Vagina (tissue), 2 donors: ENCODE measurements at regions not wholly inside any gene's neighbourhood (a gene's known extent, or its start where the extent isn't known, plus 50 kb on each side); places are given as distances from the start of the nearest gene placed in this dataset.

Experiments
- DNase-seq, 2 donors: peaks; one replicate each; pipeline ENCODE4 v3.0.0-alpha.2; 2017; ENCODE audit errors: extremely low spot score in 2 of 2
- H3K27ac ChIP-seq: fragments of 200-600 bp; sonication (generic); one replicate; pipeline ENCODE4 v1.5.1; 2019
- H3K27me3 ChIP-seq: fragments of 200-600 bp; sonication (generic); one replicate; pipeline ENCODE4 v1.5.1; 2019
- H3K36me3 ChIP-seq, 2 donors: fragments of 200-600 bp; sonication (generic); one replicate each; pipeline ENCODE4 v1.5.1; 2017 to 2019
- H3K4me1 ChIP-seq: fragments of 200-600 bp; sonication (generic); one replicate; pipeline ENCODE4 v1.5.1; 2019
- H3K4me3 ChIP-seq, 2 donors: fragments of 200-600 bp; sonication (generic); 1 replicate in 1 of 2; 2 replicates in 1 of 2; pipeline ENCODE4 v1.5.1; 2016 to 2019
- H3K9me3 ChIP-seq: fragments of 200-600 bp; sonication (generic); one replicate; pipeline ENCODE4 v1.5.1; 2019
- POLR2A ChIP-seq, 2 donors: fragments of 450-650 bp; IDR thresholded peaks; one replicate each; pipeline ENCODE4 v1.6.1; 2017; ENCODE audit warnings: antibody characterized with exemption in 2 of 2, mild to moderate bottlenecking in 2 of 2, moderate library complexity in 2 of 2
- POLR2AphosphoS5 ChIP-seq, 2 donors: sonication (generic); formaldehyde crosslinking; IDR thresholded peaks; one replicate each; pipeline ENCODE4 v1.9.0; 2017; ENCODE audit warnings: antibody characterized with exemption in 2 of 2, mild to moderate bottlenecking in 2 of 2, low read depth in 1 of 2; ENCODE audit not compliant: insufficient read depth in 1 of 2
- intact Hi-C: fragments of 100-400 bp; cut with DNase I; formaldehyde crosslinking; loops from one replicate; pipeline ENCODE4 v1.15.1; 2023
- TF ChIP-seq, protein P1 (sequence below), 3 experiments: fragments of 450-650 bp in 2 of 3; fragments of 200-600 bp in 1 of 3; sonication (generic) in 1 of 3; IDR thresholded peaks; one replicate each; pipeline ENCODE4 v1.5.1; 2017 to 2019; ENCODE audit warnings: antibody characterized with exemption in 3 of 3, mild to moderate bottlenecking in 2 of 3, moderate library complexity in 2 of 3

GRCh38 chr2:117718048-117718447 is 96.4 kb upstream of the DDX18 start:
- no peak for TF ChIP-seq POLR2AphosphoS5 (IDR thresholded peaks at IDR 0.05; ENCODE audit: insufficient read depth in 1 of 2, low read depth in 1 of 2)
- no peak for TF ChIP-seq POLR2A (IDR thresholded peaks at IDR 0.05)
- Histone ChIP-seq H3K4me1 (no peaks in the 10 kb centered on the region), H3K27me3 (no peaks in the 10 kb centered on the region), H3K36me3 (no peaks in the 10 kb centered on the region), H3K9me3 (no peaks in the 10 kb centered on the region), H3K27ac (no peak overlapping the region), H3K4me3 (no peak overlapping the region)
- no peak for DNase-seq
- intact Hi-C loops = no loop called here

- Histone ChIP-seq H3K27me3 (no peaks in the 10 kb centered on the region), H3K9me3 (no peaks in the 10 kb centered on the region), H3K4me1 (no peaks in the 10 kb centered on the region), H3K4me3 (no peak overlapping the region), H3K36me3 (no peaks in the 10 kb centered on the region), H3K27ac (no peak overlapping the region)
- TF ChIP-seq POLR2A (IDR thresholded peaks at IDR 0.05) = no peak
- TF ChIP-seq, protein P1, sequence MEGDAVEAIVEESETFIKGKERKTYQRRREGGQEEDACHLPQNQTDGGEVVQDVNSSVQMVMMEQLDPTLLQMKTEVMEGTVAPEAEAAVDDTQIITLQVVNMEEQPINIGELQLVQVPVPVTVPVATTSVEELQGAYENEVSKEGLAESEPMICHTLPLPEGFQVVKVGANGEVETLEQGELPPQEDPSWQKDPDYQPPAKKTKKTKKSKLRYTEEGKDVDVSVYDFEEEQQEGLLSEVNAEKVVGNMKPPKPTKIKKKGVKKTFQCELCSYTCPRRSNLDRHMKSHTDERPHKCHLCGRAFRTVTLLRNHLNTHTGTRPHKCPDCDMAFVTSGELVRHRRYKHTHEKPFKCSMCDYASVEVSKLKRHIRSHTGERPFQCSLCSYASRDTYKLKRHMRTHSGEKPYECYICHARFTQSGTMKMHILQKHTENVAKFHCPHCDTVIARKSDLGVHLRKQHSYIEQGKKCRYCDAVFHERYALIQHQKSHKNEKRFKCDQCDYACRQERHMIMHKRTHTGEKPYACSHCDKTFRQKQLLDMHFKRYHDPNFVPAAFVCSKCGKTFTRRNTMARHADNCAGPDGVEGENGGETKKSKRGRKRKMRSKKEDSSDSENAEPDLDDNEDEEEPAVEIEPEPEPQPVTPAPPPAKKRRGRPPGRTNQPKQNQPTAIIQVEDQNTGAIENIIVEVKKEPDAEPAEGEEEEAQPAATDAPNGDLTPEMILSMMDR (IDR thresholded peaks at IDR 0.05) = no peak
- no peak for TF ChIP-seq POLR2AphosphoS5 (IDR thresholded peaks at IDR 0.05; ENCODE audit: insufficient read depth in 1 of 2, low read depth in 1 of 2)
- no peak for DNase-seq
- intact Hi-C loops = no loop called here
Measured at GRCh38 chr2:117720765-117721164, 93.7 kb upstream of the DDX18 start.

- DNase-seq = no peak
- intact Hi-C loops = no loop called here
- TF ChIP-seq, protein P1 (IDR thresholded peaks at IDR 0.05) = no peak
- TF ChIP-seq POLR2A (IDR thresholded peaks at IDR 0.05) (no peak), POLR2AphosphoS5 (IDR thresholded peaks at IDR 0.05; ENCODE audit: insufficient read depth in 1 of 2, low read depth in 1 of 2) (no peak)
- no peaks in the 10 kb centered on the region for H3K9me3 ChIP-seq
- no peaks in the 10 kb centered on the region for H3K4me1 ChIP-seq
- H3K27me3 ChIP-seq = no peaks in the 10 kb centered on the region
- H3K4me3 ChIP-seq = no peak overlapping the region
- no peak overlapping the region for H3K27ac ChIP-seq
- no peaks in the 10 kb centered on the region for H3K36me3 ChIP-seq
Measured at GRCh38 chr2:117723483-117723882, 91.0 kb upstream of the DDX18 start.

DNA sequence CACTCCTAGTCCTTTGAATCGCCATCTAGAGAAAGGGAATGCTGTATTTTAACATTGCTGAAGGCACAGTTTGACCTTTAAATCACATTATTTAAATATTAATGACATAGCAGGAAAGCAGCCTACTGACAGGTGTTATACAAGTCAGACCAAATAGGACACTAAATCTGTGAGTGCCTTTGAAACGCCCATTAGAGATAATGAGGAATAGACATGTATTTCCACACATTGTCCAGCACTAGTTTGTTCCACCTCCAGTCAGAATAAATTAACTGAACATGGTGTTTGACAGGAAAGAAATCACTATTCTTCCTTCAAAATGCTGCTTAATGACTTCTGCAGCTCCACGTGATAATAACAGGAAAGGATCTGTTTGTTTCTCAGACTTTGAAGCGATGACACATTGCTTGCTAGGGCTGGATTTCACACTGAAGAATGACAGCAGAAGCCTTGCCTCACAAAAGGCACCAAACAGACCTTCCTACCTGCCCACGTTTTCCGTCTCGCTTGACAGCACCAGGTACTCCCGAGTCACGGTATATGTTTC is 90.5 kb upstream of the DDX18 start:
- intact Hi-C loops = no loop called here
- TF ChIP-seq POLR2A (IDR thresholded peaks at IDR 0.05) (no peak), POLR2AphosphoS5 (IDR thresholded peaks at IDR 0.05; ENCODE audit: insufficient read depth in 1 of 2, low read depth in 1 of 2) (no peak)
- TF ChIP-seq, protein P1 (IDR thresholded peaks at IDR 0.05) = no peak
- Histone ChIP-seq H3K36me3 (no peaks in the 10 kb centered on the region), H3K27me3 (no peaks in the 10 kb centered on the region), H3K9me3 (no peaks in the 10 kb centered on the region), H3K4me1 (no peaks in the 10 kb centered on the region), H3K27ac (no peak overlapping the region), H3K4me3 (no peak overlapping the region)
- no peak for DNase-seq

DNA sequence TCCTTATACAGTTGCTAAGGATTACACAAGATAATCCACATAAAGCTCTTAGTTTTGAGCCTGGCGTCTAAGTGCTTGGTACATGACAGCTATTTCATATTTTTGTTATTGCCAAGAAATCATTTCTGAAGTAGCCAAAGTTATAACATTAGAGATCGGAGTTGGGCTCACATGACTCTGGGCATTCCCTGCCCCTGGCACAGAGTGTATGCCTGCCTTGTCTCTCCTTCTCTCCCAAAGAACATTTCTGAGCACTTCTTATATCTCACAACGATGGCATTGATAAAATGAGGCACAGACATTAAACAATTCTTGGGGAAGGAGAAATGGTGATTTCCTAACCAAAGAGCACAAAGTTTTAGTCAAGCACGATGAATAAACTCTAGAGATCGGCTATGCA is 87.7 kb upstream of the DDX18 start:
- Histone ChIP-seq H3K9me3 (no peaks in the 10 kb centered on the region), H3K36me3 (no peaks in the 10 kb centered on the region), H3K4me3 (no peak overlapping the region), H3K27ac (no peak overlapping the region), H3K27me3 (no peaks in the 10 kb centered on the region), H3K4me1 (no peaks in the 10 kb centered on the region)
- intact Hi-C loops = no loop called here
- DNase-seq = no peak
- TF ChIP-seq POLR2AphosphoS5 (IDR thresholded peaks at IDR 0.05; ENCODE audit: insufficient read depth in 1 of 2, low read depth in 1 of 2) = no peak
- no peak for TF ChIP-seq POLR2A (IDR thresholded peaks at IDR 0.05)
- TF ChIP-seq, protein P1 (IDR thresholded peaks at IDR 0.05) = no peak
